HepG2 (cell line): ENCODE measurements at regions not wholly inside any gene's neighbourhood (a gene's known extent, or its start where the extent isn't known, plus 50 kb on each side); places are given as distances from the start of the nearest gene placed in this dataset.

Experiments used
- ATAC-seq: fragments of 200-7000 bp; cut with Tn5 transposase; 3 replicates; pipeline ENCODE4 v1.9.1; 2020; ENCODE audit warnings: mild to moderate bottlenecking, moderate library complexity
- BruUV-seq: library from RNA; stranded (reverse); fragments of 400-500 nt; replicated peaks from 2 replicates; lab custom pipeline; 2021; lab: Mats Ljungman, UMichigan
- CTCF ChIA-PET: fragments of 300-600 bp; formaldehyde crosslinking; extraction: SDS; loops from one replicate; lab custom pipeline; 2021; ENCODE audit warnings: low total read pairs, inconsistent platforms, low intra/inter-chr PET ratio; lab: Yijun Ruan, JAX
- POLR2A ChIA-PET: fragments of 350-600 bp; sonication (Branson Sonifier 250); formaldehyde crosslinking; loops from one replicate; lab custom pipeline; 2020; ENCODE audit warnings: antibody characterized with exemption, inconsistent platforms; lab: Yijun Ruan, JAX
- DNase-seq: peaks from one replicate; pipeline ENCODE4 v3.0.0-alpha.2; 2015; ENCODE audit warnings: low spot score
- FAIRE-seq: peaks from 3 replicates; lab custom pipeline; 2011; peaks lifted over from hg19 to GRCh38; lab: Jason Lieb, UNC
- H2AFZ ChIP-seq: one replicate; pipeline ENCODE4 v1.6.1; 2011; ENCODE audit warnings: low read length, inconsistent platforms
- H3K27ac ChIP-seq: fragments of 300-600 bp; 3 replicates; pipeline ENCODE4 v1.8.0; 2011; ENCODE audit warnings: mixed run types, mild to moderate bottlenecking, mixed read lengths, low read length, inconsistent platforms; ENCODE audit not compliant: insufficient read depth; ENCODE audit errors: extremely low read length
- H3K27me3 ChIP-seq, 2 experiments: fragments of 200-600 bp in 1 of 2; 2 replicates in 1 of 2; 3 replicates in 1 of 2; pipeline versions ENCODE4 v1.6.0 to v1.8.0; 2011; ENCODE audit warnings: low read length in 2 of 2, mild to moderate bottlenecking in 2 of 2, moderate library complexity in 2 of 2, inconsistent platforms in 1 of 2; ENCODE audit not compliant: insufficient read depth in 2 of 2, control insufficient read depth in 1 of 2
- H3K36me3 ChIP-seq, 2 experiments: fragments of 200-600 bp in 1 of 2; replicated peaks in 1 of 2; 2 replicates in 1 of 2; 3 replicates in 1 of 2; pipeline versions ENCODE4 v1.5.1 to v1.8.0; 2011; ENCODE audit warnings: low read length in 2 of 2, inconsistent platforms in 1 of 2; ENCODE audit not compliant: insufficient read depth in 2 of 2, control insufficient read depth in 1 of 2
- H3K4me1 ChIP-seq: 2 replicates; pipeline ENCODE4 v1.5.1; 2012; ENCODE audit warnings: low read length, inconsistent platforms; ENCODE audit not compliant: insufficient read depth
- H3K4me2 ChIP-seq: 2 replicates; pipeline ENCODE4 v1.6.0; 2011; ENCODE audit warnings: low read depth, low read length, inconsistent platforms
- H3K4me3 ChIP-seq, 3 experiments: fragments of 200-600 bp in 1 of 3; sonication (generic), shearing (Covaris generic) in 1 of 3; replicated peaks in 1 of 3; 2 replicates each; pipeline ENCODE4 v1.5.1; 2011 to 2016; ENCODE audit warnings: low read length in 3 of 3, inconsistent platforms in 2 of 3, low read depth in 2 of 3, mild to moderate bottlenecking in 2 of 3, control low read depth in 1 of 3, mixed read lengths in 1 of 3; ENCODE audit not compliant: insufficient read depth in 1 of 3
- H3K79me2 ChIP-seq: one replicate; pipeline ENCODE4 v1.6.1; 2011; ENCODE audit warnings: low read length, inconsistent platforms; ENCODE audit not compliant: insufficient read depth
- H3K9ac ChIP-seq: 2 replicates; pipeline ENCODE4 v1.6.0; 2011; ENCODE audit warnings: mild to moderate bottlenecking, low read depth, low read length, inconsistent platforms; ENCODE audit not compliant: insufficient read depth
- H3K9me3 ChIP-seq: 2 replicates; pipeline ENCODE4 v1.5.1; 2012; ENCODE audit warnings: mild to moderate bottlenecking, low read length
- H4K20me1 ChIP-seq: 2 replicates; pipeline ENCODE4 v1.6.0; 2011; ENCODE audit warnings: inconsistent platforms, mild to moderate bottlenecking, low read length, moderate library complexity; ENCODE audit not compliant: insufficient read depth
- HINFP ChIP-seq: sonication (generic); formaldehyde crosslinking; IDR thresholded peaks from 2 replicates; pipeline ENCODE4 v1.4.0; 2020; ENCODE audit warnings: low read depth, mild to moderate bottlenecking, missing genetic modification reagents
- HNF1B ChIP-seq: sonication (generic); formaldehyde crosslinking; IDR thresholded peaks from 2 replicates; pipeline ENCODE4 v1.5.1; 2020; ENCODE audit warnings: mild to moderate bottlenecking, moderate library complexity, missing genetic modification reagents
- IRF9 ChIP-seq: sonication (generic); formaldehyde crosslinking; IDR thresholded peaks from 2 replicates; pipeline ENCODE4 v1.8.0; 2022; ENCODE audit warnings: missing genetic modification reagents, mild to moderate bottlenecking, borderline replicate concordance
- MTF2 ChIP-seq: sonication (generic); formaldehyde crosslinking; IDR thresholded peaks from 2 replicates; pipeline ENCODE4 v1.5.0; 2020; ENCODE audit warnings: missing genetic modification reagents, borderline replicate concordance
- PCBP2 ChIP-seq: fragments of 200-400 bp; formaldehyde crosslinking; optimal IDR thresholded peaks from 2 replicates; pipeline ENCODE3; 2018; ENCODE audit warnings: low read length, low read depth; ENCODE audit not compliant: poor library complexity, severe bottlenecking
- PHF20 ChIP-seq: sonication (generic); formaldehyde crosslinking; IDR thresholded peaks from 2 replicates; pipeline ENCODE4 v1.5.0; 2020; ENCODE audit warnings: mild to moderate bottlenecking, missing genetic modification reagents
- TBX2 ChIP-seq: sonication (generic); formaldehyde crosslinking; IDR thresholded peaks from 2 replicates; pipeline ENCODE4 v1.5.0; 2020; ENCODE audit warnings: missing genetic modification reagents, mild to moderate bottlenecking, borderline replicate concordance
- TEF ChIP-seq: sonication (generic); formaldehyde crosslinking; IDR thresholded peaks from 2 replicates; pipeline ENCODE4 v1.5.0; 2020; ENCODE audit warnings: missing genetic modification reagents
- THAP9 ChIP-seq: sonication (generic); formaldehyde crosslinking; IDR thresholded peaks from 2 replicates; pipeline ENCODE4; 2020; ENCODE audit warnings: missing genetic modification reagents, mild to moderate bottlenecking, borderline replicate concordance
- ZNF513 ChIP-seq: sonication (generic); formaldehyde crosslinking; conservative IDR thresholded peaks from 2 replicates; pipeline ENCODE4 v1.5.0; 2020; ENCODE audit warnings: missing genetic modification reagents
- ZNF710 ChIP-seq: sonication (generic); formaldehyde crosslinking; IDR thresholded peaks from 2 replicates; pipeline ENCODE4 v1.5.0; 2020; ENCODE audit warnings: mild to moderate bottlenecking, missing genetic modification reagents, borderline replicate concordance
- ZNF775 ChIP-seq: sonication (generic); formaldehyde crosslinking; IDR thresholded peaks from 2 replicates; pipeline ENCODE4 v1.4.0; 2020; ENCODE audit warnings: missing genetic modification reagents, mild to moderate bottlenecking, moderate library complexity, borderline replicate concordance
- ZNF792 ChIP-seq: IDR thresholded peaks from 2 replicates; pipeline ENCODE4 v1.6.1; 2016
- WGBS: methylation state at CpG from one replicate; pipeline ENCODE4 v1.1.6; 2017; ENCODE audit warnings: low lambda C conversion rate; 5-methylcytosine and 5-hydroxymethylcytosine counted together
- in situ Hi-C: cut with HindIII; loops from 2 replicates; pipeline ENCODE4 v1.10.0; 2017; ENCODE audit warnings: low pct_unique_long_range_greater_than_20kb; ENCODE audit not compliant: extremely low pct_ligation_motif_present
- intact Hi-C: fragments of 100-400 bp; cut with micrococcal nuclease; formaldehyde crosslinking; loops from one replicate; pipeline ENCODE4 v1.10.0; 2022; ENCODE audit not compliant: unreplicated experiment

- no peak for FAIRE-seq
- Histone ChIP-seq H3K9ac (no peak overlapping the region), H3K4me1 (no peaks in the 10 kb centered on the region), H3K4me3 (no peak overlapping the region), H4K20me1 (no peaks in the 10 kb centered on the region), H3K9me3 (peaks cover 4% of the 10 kb centered on the region), H3K36me3 (no peaks in the 10 kb centered on the region), H3K27ac (no peak overlapping the region), H3K79me2 (no peaks in the 10 kb centered on the region), H3K4me2 (no peak overlapping the region), H3K27me3 (no peaks in the 10 kb centered on the region), H2AFZ (no peak overlapping the region)
- WGBS: 23% methylated on average over 3 of the region's 3 CpGs
- in situ Hi-C loops (no loop called here), intact Hi-C loops (no loop called here)
- DNase-seq: no peak
- ChIA-PET CTCF (no interaction called here), POLR2A (no interaction called here)
- ATAC-seq: no peak
- no TSS peak for BruUV-seq
- TF ChIP-seq MTF2 (CRISPR knock-in tag): no peak
- TF ChIP-seq HINFP: no peak
- no peak for TF ChIP-seq PHF20 (CRISPR knock-in tag)
- TF ChIP-seq HNF1B (CRISPR knock-in tag): no peak
- no peak for TF ChIP-seq ZNF710 (CRISPR knock-in tag)
- no peak for TF ChIP-seq TEF (CRISPR knock-in tag)
- no peak for TF ChIP-seq ZNF775
- no peak for TF ChIP-seq TBX2 (CRISPR knock-in tag)
- no peak for TF ChIP-seq IRF9 (CRISPR knock-in tag)
- no peak for TF ChIP-seq ZNF792
- TF ChIP-seq PCBP2: no peak
- no peak for TF ChIP-seq ZNF513
- no peak for TF ChIP-seq THAP9
Measured at GRCh38 chr4:27775156-27775555, 914.5 kb downstream of the STIM2 start.
